AG20443 (cell line): ENCODE measurements at regions not wholly inside any gene's neighbourhood (a gene's known extent, or its start where the extent isn't known, plus 50 kb on each side); places are given as distances from the start of the nearest gene placed in this dataset.
"Not testable (repeated sequence)": the region's sequence is repeated elsewhere in the genome, so short reads cannot be mapped to it uniquely, and the experiment has no call there.

Source experiments
- DNase-seq: peaks from one replicate; pipeline ENCODE4 v3.0.0; 2012; ENCODE audit warnings: low spot score, mixed read lengths

DNA sequence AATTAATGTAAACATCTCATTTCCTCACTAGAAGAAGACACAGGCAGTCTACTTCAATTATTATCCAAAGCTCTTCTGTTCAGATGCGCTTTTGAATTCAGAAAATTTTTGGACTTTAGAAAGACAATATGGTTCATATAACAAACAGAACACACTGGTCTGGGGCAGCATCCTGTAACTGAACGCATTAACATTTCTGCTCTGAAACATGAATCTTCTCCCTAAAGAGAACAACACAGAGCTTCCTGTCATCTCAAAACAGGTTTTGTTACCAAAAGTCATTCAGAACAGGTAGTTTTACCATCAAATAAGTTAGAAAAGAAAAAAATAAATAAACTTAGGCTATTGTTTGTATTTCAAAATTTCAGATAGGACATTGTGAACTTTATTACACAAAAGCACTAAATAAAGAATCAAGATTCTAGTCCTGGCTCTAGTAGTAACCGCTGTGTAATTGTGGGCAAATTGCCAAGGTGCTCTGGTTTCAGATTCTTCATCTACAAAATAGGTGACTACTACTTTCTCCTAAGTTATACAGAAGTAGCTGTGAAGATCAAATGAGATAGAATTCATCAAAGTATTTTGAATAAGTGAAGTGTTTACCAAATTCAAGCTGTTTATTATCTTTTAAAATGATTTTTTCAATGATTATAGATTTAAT, 252.3 kb upstream of the RASGEF1B start:
- no peak for DNase-seq

GRCh38 chr4:81723019-81723884, 251.5 kb upstream of the RASGEF1B start:
- DNase-seq, result no peak

DNA sequence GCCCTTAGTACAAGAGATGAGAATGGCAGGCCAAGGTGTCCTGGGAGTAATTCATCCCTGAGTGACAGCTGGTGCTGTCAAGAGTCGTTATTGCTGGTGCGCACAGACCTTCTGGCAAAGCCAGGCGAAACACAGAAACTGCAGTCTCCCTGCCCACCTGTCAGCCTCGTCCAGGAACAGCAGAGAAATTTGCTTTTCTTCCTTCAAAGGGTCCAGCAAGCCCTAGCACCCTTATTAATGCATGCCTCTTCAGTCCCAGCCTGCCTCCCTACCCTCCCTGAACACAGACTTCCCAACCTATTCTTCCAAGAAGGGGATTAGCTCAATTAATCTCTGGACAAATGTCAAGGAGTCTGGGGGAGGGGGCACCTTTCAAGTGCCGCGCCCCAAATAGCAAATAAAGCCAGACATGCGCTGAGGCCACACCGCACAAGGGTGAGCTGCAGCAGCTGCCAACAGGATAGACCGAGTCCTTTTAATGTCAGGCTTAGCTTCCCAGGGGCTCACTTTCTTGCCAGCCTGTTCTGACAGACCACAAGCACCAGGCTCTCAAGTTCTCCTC, 250.7 kb upstream of the RASGEF1B start:
- no peak for DNase-seq

DNA sequence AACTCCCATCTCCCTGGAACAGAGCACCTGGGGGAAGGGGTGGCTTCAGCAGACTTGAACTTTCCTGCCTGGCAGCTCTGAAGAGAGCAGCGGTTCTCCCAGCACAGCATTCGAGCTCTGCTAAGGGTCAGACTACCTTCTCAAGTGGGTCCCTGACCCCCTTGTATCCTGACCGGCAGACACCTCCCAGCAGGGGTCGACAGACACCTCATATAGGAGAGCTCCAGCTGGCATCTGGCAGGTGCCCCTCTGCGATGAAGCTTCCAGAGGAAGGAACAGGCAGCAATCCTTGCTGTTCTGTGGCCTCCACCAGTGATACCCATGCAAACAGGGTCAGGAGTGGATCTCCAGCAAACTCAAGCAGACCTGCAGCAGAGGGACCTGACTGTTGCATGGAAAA, 244.1 kb upstream of the RASGEF1B start:
- DNase-seq, result no peak

DNA sequence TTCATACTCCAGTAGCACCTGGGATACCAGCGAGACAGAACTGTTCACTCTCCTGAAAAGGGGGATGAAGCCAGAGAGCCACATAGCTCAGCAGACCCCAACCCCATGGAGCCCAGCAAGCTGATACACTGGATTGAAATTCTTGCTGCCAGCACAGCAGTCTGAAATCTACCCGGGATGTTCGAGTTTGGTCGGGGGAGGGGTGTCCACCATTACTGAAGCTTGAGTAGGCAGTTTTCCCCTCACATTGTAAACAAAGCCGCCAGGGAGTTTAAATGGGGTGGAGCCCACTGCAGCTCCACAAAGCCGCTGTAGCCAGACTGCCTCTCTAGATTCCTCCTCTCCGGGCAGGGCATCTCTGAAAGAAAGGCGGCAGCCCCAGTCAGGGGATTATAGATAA, 243.7 kb upstream of the RASGEF1B start:
- not testable (repeated sequence) for DNase-seq

GRCh38 chr4:81714291-81714690, 242.6 kb upstream of the RASGEF1B start:
- no peak for DNase-seq

DNA sequence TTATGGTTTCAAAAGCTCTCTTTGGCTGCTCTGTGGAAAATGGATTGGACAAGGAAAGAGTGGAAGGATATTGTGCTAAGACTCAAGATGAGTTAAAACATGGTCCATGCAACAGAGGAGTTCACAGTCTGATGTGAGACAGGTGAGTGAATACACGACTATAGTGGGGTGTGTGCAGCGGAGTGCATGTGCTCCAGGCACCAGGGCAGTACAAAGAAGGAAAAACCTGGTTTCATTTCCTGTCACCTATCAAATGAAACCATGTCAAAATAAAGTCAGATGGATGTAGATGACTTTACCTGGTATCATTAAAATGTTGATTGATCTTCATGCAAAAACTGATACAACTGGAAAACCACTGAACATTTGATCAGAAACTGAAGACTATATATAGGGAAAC, 241.0 kb upstream of the RASGEF1B start:
- no peak for DNase-seq

GRCh38 chr4:81704461-81704860, 232.8 kb upstream of the RASGEF1B start:
- DNase-seq, result no peak

DNA sequence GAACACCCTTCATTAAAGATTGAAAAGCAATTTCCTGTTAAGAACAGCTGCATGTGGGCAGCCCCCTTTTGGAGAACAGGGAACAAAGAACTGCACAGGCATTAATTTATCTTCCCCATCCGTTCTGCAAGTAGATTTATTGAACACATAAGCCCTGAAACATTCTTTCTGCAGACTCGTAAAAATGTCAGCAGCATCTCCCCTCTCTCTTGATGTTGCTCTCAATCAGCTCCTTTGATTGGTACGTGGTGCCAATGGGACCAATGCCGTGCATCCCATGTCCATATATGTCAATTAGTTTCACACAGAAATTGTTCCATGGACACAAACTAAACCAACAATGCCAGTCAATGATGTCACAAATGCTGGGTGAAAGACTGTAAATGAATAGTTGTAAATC, 228.5 kb upstream of the RASGEF1B start:
- no peak for DNase-seq

GRCh38 chr4:81698538-81699296, 227.0 kb upstream of the RASGEF1B start:
- DNase-seq, result no peak

DNA sequence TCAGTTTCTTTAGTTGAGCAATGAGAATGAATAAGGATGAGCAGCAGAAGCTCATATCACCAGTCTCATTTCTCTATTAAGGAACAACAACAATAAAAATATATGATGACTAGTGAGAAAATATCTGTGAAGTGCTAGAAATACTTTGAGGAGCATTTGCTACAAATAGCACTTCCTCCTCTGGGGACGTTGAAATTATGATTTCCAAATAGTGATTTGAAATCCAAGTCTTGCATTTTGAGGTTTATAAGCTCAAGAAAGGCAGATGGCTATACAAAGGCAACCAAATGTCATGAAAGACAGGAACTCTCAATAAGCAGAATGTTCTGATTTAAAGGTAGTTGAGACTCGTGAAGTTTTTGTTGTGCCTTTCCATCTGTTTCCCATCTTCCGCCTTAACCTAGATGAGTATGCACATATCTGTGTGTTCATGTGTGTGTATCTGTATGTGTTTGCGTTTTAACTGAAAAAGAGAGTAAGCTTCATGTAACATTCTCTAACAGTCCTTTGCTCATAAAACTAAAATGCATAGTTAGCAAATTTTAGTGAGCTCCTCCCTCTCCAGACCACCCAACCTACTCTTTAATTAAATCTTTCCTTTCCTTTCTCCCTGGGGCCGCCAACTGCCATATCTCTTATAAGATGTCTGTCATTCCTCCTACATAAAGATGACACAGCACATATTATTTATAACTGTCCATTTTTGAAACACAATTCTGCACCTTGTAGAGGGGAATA, 222.6 kb upstream of the RASGEF1B start:
- DNase-seq, result no peak

DNA sequence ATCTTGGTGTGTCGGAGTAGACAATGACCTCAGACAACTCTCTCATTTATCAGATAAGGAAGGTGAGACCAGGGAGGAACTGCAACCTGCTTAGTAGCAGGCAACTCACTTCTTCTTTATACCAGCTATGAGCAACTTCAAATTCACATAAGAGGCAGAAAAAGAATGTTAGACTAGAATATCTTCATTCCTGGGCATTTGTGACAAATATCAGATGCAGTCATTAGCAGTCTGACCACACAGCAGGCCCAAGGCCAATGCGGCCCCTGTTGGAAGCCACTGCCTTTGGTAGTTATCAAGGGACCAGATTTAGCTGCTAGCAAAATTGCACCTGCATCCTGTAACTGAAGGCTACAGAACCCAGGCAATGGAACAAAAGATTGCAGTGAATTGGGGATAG, 219.2 kb upstream of the RASGEF1B start:
- DNase-seq, result no peak

- no peak for DNase-seq
These were observed 216.4 kb upstream of the RASGEF1B start for GRCh38 chr4:81688085-81688484.

DNA sequence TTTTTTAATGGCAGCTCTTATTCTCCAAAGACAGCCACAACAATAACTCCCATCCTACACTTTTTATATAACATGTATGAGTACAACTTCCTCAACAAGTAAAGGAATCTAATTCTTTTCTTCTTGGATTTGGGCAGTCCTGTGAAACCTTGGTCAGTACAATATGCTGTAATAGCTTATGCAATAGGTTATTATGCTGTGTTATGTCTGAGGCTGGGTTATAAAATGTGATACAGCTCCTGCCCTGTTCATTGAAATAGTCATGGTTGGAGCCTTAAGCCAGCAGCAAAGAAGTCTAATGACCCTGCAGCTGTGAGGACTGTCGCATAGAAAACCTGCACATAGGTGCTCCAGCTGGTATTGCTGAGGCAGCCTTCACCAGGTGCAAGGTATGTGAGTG, 215.8 kb upstream of the RASGEF1B start:
- DNase-seq, result no peak

DNA sequence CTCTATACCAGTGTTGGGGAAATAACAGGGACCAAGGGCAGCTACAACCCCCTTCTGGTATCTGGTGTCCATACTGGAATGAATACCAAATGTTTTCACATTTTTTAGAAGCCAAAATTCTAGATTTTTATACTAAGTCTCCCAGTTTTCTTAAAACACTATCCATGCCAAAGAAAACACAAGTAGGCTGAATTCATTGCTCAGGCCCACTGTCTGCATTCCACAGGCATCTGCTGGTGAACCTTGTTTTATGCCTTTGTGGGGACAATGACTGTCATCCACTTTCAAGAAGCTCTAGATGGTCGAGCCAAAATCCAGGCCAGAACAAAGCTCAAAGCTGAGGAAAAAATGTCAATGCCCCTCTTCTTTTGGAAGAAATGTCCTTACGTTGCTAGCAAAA, 213.4 kb upstream of the RASGEF1B start:
- DNase-seq, result no peak

DNA sequence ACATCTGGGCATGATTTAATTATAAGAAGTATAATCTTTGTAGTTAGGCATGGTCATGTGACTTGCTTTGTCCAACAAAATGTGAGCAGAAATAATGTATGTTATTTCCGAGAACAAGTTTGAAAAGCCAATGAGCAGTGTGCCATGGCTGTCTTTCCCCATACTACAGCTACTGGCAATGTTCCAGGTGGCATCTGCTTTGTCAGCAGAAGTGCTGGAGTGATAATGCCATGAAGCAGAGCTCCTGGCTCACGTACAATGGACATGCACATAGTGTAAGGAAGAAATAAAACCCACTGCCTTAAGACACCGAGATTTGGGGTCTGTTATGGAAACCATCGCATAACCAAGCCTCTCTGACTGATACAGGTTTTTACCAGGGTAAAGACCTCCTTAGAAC, 212.6 kb upstream of the RASGEF1B start:
- no peak for DNase-seq

DNA sequence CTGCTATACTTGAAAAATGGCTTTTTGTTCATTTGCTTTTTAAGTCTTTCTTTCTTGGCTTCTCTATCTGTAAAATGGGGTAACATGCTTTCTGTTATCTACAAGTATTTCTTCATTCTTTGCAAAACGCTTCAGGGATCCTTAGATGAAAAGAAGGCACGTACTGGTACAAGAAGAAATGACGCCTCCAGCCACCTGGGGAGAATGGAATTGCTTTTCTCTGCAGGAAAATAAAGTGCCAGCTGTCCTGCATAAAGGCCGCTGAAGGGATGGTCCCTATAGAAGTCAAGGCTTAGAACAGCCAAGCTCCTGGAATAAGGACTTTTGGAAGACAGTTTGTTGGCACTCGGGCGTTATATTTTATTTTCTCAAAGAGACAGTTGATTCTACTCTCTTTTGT, 210.8 kb upstream of the RASGEF1B start:
- no peak for DNase-seq

DNA sequence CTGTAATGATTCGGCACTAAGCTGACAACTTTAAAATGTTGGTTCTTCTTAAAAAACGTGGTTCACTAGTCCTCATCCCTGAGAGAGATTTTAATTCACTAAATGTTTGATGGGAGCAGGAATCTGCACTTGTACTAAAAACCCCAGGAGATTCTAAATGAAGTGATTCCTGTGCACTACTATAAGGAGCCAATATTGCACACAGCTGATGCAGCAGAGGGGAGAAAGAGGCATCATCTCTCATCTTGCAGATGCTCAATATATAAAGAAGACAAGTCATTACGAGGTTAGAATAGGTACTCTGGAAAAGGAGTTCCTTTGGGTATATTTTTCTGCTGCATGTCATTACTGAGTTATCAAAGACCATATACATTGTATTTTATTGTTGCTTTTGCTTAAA, 207.6 kb upstream of the RASGEF1B start:
- DNase-seq, result no peak

DNA sequence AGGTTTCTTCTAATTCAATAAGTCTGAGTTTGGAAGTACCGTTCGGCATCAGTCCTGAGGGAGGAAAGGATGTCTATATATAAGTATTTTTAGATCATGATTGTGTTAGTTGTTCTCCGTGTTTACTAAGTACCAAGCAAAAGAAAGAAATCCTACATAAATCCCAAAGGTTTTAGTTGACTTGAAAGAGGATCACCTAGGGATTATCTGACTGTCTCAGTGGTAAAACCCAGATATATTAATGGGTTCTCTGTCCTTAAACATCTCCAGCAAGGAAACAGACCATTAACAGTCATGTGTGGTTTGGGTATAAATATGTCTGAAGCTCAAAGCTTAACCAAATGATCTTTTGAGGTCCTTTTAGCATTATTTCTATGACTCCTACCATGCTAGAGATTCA, 207.1 kb upstream of the RASGEF1B start:
- DNase-seq, result no peak

GRCh38 chr4:81676537-81676936, 204.8 kb upstream of the RASGEF1B start:
- no peak for DNase-seq

DNA sequence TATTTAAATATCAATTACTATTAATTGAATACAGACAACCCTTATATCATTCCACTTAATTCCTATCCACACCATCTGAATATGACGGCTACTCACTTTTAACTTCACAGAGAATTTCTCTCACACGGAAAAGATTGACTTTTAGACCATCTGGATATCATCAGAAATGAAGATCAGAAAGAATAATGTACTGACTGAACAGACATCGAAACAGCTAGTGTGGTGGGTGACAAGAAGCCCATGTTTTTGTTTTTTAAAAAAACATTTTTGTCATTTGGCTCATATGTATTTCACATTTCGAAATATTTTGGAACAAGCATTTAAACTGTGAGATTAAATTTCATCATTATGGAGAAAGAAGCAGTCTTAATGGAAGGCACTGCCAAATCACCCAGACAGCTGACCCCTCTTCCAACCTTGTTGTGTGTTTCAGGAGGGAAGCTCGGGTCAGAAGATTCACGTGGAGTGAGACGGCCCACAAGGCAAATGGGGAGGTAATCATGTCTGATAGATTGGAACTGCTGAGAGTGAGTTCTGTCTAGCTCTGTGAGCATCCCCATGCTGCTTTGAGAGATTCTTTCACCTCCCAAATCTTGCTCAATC, 204.2 kb upstream of the RASGEF1B start:
- no peak for DNase-seq

- no peak for DNase-seq
These were observed 202.3 kb upstream of the RASGEF1B start for GRCh38 chr4:81673961-81674360.
